ENCODE measurements at regions not wholly inside any gene's neighbourhood (a gene's known extent, or its start where the extent isn't known, plus 50 kb on each side); places are given as distances from the start of the nearest gene placed in this dataset.

GRCh38 chrX:94600077-94600476, 926.1 kb downstream of the FAM133A start:
- no peaks in the 10 kb centered on the region for H3K9me3 ChIP-seq
- peak overlapping the region; percentile 36 for H3K27ac ChIP-seq
- no peaks in the 10 kb centered on the region for H3K27me3 ChIP-seq
- TF ChIP-seq CTCF (IDR thresholded peaks at IDR 0.05), result no peak
- ATAC-seq (peak; percentile 92), DNase-seq (no peak)
- no peak overlapping the region for H3K4me3 ChIP-seq
- no peaks in the 10 kb centered on the region for H3K36me3 ChIP-seq
- H3K4me1 ChIP-seq, result no peaks in the 10 kb centered on the region
- intact Hi-C loops (cut with DNase I), result no loop called here

GRCh38 chrX:94612140-94612539, 938.1 kb downstream of the FAM133A start:
- intact Hi-C loops (cut with DNase I), result no loop called here
- Histone ChIP-seq H3K4me1 (no peaks in the 10 kb centered on the region), H3K27me3 (no peaks in the 10 kb centered on the region), H3K9me3 (no peaks in the 10 kb centered on the region), H3K36me3 (no peaks in the 10 kb centered on the region), H3K4me3 (no peak overlapping the region), H3K27ac (no peak overlapping the region)
- no peak for DNase-seq
- TF ChIP-seq CTCF (IDR thresholded peaks at IDR 0.05), result no peak
- no peak for ATAC-seq

- ATAC-seq (no peak), DNase-seq (no peak)
- TF ChIP-seq CTCF (IDR thresholded peaks at IDR 0.05), result no peak
- H3K4me1 ChIP-seq, result no peaks in the 10 kb centered on the region
- H3K36me3 ChIP-seq, result no peaks in the 10 kb centered on the region
- intact Hi-C loops (cut with DNase I), result no loop called here
- H3K9me3 ChIP-seq, result no peaks in the 10 kb centered on the region
- no peak overlapping the region for H3K4me3 ChIP-seq
- H3K27me3 ChIP-seq, result no peaks in the 10 kb centered on the region
- H3K27ac ChIP-seq, result no peak overlapping the region
Observed at GRCh38 chrX:94633237-94633636, 959.2 kb downstream of the FAM133A start.

- intact Hi-C loops (cut with DNase I), result no loop called here
- DNase-seq (no peak), ATAC-seq (no peak)
- Histone ChIP-seq H3K4me1 (no peaks in the 10 kb centered on the region), H3K9me3 (no peaks in the 10 kb centered on the region), H3K4me3 (no peak overlapping the region), H3K27ac (no peak overlapping the region), H3K27me3 (no peaks in the 10 kb centered on the region), H3K36me3 (no peaks in the 10 kb centered on the region)
- TF ChIP-seq CTCF (IDR thresholded peaks at IDR 0.05), result no peak
Observed at GRCh38 chrX:94635003-94635402, 961.0 kb downstream of the FAM133A start.

GRCh38 chrX:94645726-94646125, 971.7 kb downstream of the FAM133A start:
- H3K9me3 ChIP-seq, result no peaks in the 10 kb centered on the region
- DNase-seq (no peak), ATAC-seq (no peak)
- H3K27ac ChIP-seq, result no peak overlapping the region
- no peaks in the 10 kb centered on the region for H3K4me1 ChIP-seq
- intact Hi-C loops (cut with DNase I), result no loop called here
- no peaks in the 10 kb centered on the region for H3K36me3 ChIP-seq
- H3K4me3 ChIP-seq, result no peak overlapping the region
- no peaks in the 10 kb centered on the region for H3K27me3 ChIP-seq
- no peak for TF ChIP-seq CTCF (IDR thresholded peaks at IDR 0.05)

- TF ChIP-seq CTCF (IDR thresholded peaks at IDR 0.05), result no peak
- intact Hi-C loops (cut with DNase I), result no loop called here
- no peak overlapping the region for H3K27ac ChIP-seq
- no peak overlapping the region for H3K4me3 ChIP-seq
- ATAC-seq, result peak; percentile 90
- no peaks in the 10 kb centered on the region for H3K9me3 ChIP-seq
- H3K36me3 ChIP-seq, result no peaks in the 10 kb centered on the region
- no peaks in the 10 kb centered on the region for H3K27me3 ChIP-seq
- no peak for DNase-seq
- no peaks in the 10 kb centered on the region for H3K4me1 ChIP-seq
Observed at GRCh38 chrX:94655180-94655579, 981.2 kb downstream of the FAM133A start.

Data from upper lobe of right lung (tissue), 1 donor.